Stomach (tissue), 8 donors: ENCODE measurements at regions not wholly inside any gene's neighbourhood (a gene's known extent, or its start where the extent isn't known, plus 50 kb on each side); places are given as distances from the start of the nearest gene placed in this dataset.

Experiments used
- DNase-seq, 2 donors: peaks; one replicate each; pipeline versions ENCODE4 v3.0.0 to v3.0.0-alpha.2; 2013 to 2019
- H3K27ac ChIP-seq, 5 donors: fragments of 200-600 bp in 4 of 5; sonication (generic) in 4 of 5; one replicate each; pipeline ENCODE4 v1.5.1; 2013 to 2019; ENCODE audit warnings: mild to moderate bottlenecking in 1 of 5, moderate library complexity in 1 of 5
- H3K27me3 ChIP-seq, 3 donors: fragments of 200-600 bp; sonication (generic); one replicate each; pipeline ENCODE4 v1.5.1; 2017 to 2019; ENCODE audit warnings: mixed run types in 1 of 3
- H3K36me3 ChIP-seq, 4 donors: fragments of 200-600 bp; sonication (generic); 1 replicate in 3 of 4; 2 replicates in 1 of 4; pipeline ENCODE4 v1.5.1; 2016 to 2019
- H3K4me1 ChIP-seq, 4 donors: fragments of 200-600 bp; sonication (generic); one replicate each; pipeline ENCODE4 v1.5.1; 2016 to 2019
- H3K4me3 ChIP-seq, 4 donors: fragments of 200-600 bp; sonication (generic) in 3 of 4; one replicate each; pipeline ENCODE4 v1.5.1; 2016 to 2019; ENCODE audit warnings: mild to moderate bottlenecking in 1 of 4
- H3K9me3 ChIP-seq, 4 donors: fragments of 200-600 bp; sonication (generic); one replicate each; pipeline ENCODE4 v1.5.1; 2016 to 2019
- CTCF ChIP-seq, 7 experiments: fragments of 450-650 bp in 4 of 7; fragments of 200-600 bp in 3 of 7; sonication (generic) in 3 of 7; IDR thresholded peaks; one replicate each; pipeline ENCODE4 v1.5.1; 2016 to 2019; ENCODE audit warnings: antibody characterized with exemption in 7 of 7, control low read depth in 2 of 7, mild to moderate bottlenecking in 1 of 7
- EP300 ChIP-seq: sonication (generic); formaldehyde crosslinking; IDR thresholded peaks from one replicate; pipeline ENCODE4 v1.6.1; 2017; ENCODE audit warnings: antibody characterized with exemption
- POLR2A ChIP-seq, 4 donors: fragments of 450-650 bp; IDR thresholded peaks; one replicate each; pipeline ENCODE4 v1.6.1; 2016; ENCODE audit warnings: antibody characterized with exemption in 4 of 4, control low read depth in 2 of 4, mild to moderate bottlenecking in 1 of 4, moderate library complexity in 1 of 4
- POLR2AphosphoS5 ChIP-seq, 3 donors: sonication (generic); formaldehyde crosslinking; IDR thresholded peaks; one replicate each; pipeline ENCODE4 v1.6.1; 2016; ENCODE audit warnings: antibody characterized with exemption in 3 of 3
- WGBS, 5 donors: extraction: QIAGEN DNeasy Blood & Tissue Kit in 3 of 5; methylation state at CpG; one replicate each; pipeline versions ENCODE4 v1.1.5 to v1.1.7; 2013 to 2018; 5-methylcytosine and 5-hydroxymethylcytosine counted together
- intact Hi-C: fragments of 100-400 bp; cut with DNase I; formaldehyde crosslinking; loops from one replicate; pipeline ENCODE4 v1.15.1; 2023; ENCODE audit warnings: low total_unique reads
- donor health status: healthy with polysubstance abuse.
- donor health status: Bipolar disorder and iron deficiency.
- donor health status: healthy.

- no peak for DNase-seq
- no peak for TF ChIP-seq POLR2A (IDR thresholded peaks at IDR 0.05)
- TF ChIP-seq CTCF (IDR thresholded peaks at IDR 0.05), result no peak
- TF ChIP-seq EP300, result no peak
- no peak for TF ChIP-seq POLR2AphosphoS5 (IDR thresholded peaks at IDR 0.05)
- no peak overlapping the region for H3K27ac ChIP-seq
- no peak overlapping the region for H3K4me3 ChIP-seq
- WGBS, 5 donors, result 44 to 86% (median 64%) methylated on average over 1 of the region's 1 CpG
- no peaks in the 10 kb centered on the region for H3K36me3 ChIP-seq
- H3K27me3 ChIP-seq, result no peaks in the 10 kb centered on the region
- intact Hi-C loops, result no loop called here
- no peaks in the 10 kb centered on the region for H3K4me1 ChIP-seq
- no peaks in the 10 kb centered on the region for H3K9me3 ChIP-seq
These were observed 117.7 kb upstream of the KLF8 start for GRCh38 chrX:56114437-56114787.

DNA sequence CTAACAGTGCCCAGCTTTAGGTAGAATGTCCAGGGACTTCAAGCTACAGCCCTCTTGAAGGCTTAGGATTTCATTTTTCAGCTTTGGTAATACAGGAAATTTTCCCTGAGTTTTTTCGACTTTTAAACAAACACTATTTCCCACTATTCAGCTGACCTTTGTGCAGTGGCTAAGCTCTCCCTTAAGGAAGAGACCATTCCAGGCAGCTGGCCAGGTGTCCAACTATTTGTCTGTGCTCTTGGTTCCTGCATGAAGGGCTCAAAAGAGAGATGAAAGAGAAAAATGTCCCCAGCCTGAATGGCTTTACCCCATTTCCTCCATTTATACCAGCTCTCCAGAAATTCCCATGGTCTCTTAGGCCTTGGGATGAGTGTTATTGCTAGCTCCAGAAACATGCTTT is 111.9 kb upstream of the KLF8 start:
- Histone ChIP-seq H3K9me3 (no peaks in the 10 kb centered on the region), H3K36me3 (no peaks in the 10 kb centered on the region), H3K27me3 (no peaks in the 10 kb centered on the region), H3K4me3 (no peak overlapping the region), H3K4me1 (no peaks in the 10 kb centered on the region), H3K27ac (no peak overlapping the region)
- no peak for DNase-seq
- intact Hi-C loops, result no loop called here
- WGBS, 5 donors, result 70 to 89% (median 83%) methylated on average over 1 of the region's 1 CpG
- no peak for TF ChIP-seq CTCF (IDR thresholded peaks at IDR 0.05)
- no peak for TF ChIP-seq POLR2A (IDR thresholded peaks at IDR 0.05)
- TF ChIP-seq EP300, result no peak
- TF ChIP-seq POLR2AphosphoS5 (IDR thresholded peaks at IDR 0.05), result no peak

DNA sequence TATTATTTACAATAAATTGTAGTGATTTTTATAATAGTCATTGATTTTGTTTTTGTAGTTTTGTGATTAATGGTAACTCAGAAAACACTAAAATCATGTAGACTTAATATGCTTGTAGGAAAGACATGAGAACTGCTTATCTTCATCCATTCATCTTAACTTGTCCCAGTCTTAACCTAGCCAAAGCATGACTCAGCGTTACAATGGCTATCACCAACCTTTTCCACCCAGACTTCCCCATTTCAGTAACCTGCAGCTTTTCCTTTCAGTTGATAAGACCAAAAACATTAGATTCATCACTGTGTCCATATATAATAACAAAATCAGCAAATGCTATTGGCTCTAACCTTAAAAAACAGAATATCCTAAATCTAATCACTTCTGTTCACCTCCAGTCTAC is 106.2 kb upstream of the KLF8 start:
- H3K4me1 ChIP-seq, result no peaks in the 10 kb centered on the region
- no peak for DNase-seq
- H3K9me3 ChIP-seq, result peaks cover 0 to 9% (median 0%) of the 10 kb centered on the region in 4 donors
- H3K4me3 ChIP-seq, result no peak overlapping the region
- H3K27ac ChIP-seq, result no peak overlapping the region
- H3K36me3 ChIP-seq, result no peaks in the 10 kb centered on the region
- TF ChIP-seq EP300, result no peak
- no peak for TF ChIP-seq CTCF (IDR thresholded peaks at IDR 0.05)
- no peak for TF ChIP-seq POLR2A (IDR thresholded peaks at IDR 0.05)
- TF ChIP-seq POLR2AphosphoS5 (IDR thresholded peaks at IDR 0.05), result no peak
- no peaks in the 10 kb centered on the region for H3K27me3 ChIP-seq
- WGBS, 5 donors, result 55 to 100% (median 76%) methylated on average over 1 of the region's 1 CpG
- intact Hi-C loops, result no loop called here

DNA sequence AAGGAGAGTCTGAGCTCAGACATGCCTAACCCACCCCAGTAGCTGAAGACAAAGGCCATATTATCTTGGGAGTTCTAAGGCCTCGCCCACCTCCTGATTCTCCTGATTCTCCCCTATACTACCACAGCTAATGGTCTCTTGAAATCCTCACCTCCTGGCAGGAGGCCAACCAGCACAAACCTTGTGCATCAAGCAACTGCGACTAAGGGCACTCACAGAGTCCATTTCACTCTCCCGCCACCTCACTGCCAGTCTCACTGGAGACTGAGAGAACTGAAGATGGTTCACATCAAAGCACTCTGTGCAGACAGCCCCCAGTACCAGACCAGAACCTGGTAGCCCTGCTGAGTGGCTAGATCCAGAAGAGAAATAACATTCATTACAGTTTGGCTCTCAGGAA is 102.1 kb upstream of the KLF8 start:
- Histone ChIP-seq H3K9me3 (peaks cover 0 to 19% (median 3%) of the 10 kb centered on the region in 4 donors), H3K27ac (no peak overlapping the region), H3K27me3 (no peaks in the 10 kb centered on the region), H3K4me3 (no peak overlapping the region), H3K4me1 (no peaks in the 10 kb centered on the region), H3K36me3 (no peaks in the 10 kb centered on the region)
- no peak for DNase-seq
- intact Hi-C loops, result no loop called here
- 70 to 94% (median 83%) methylated on average over 3 of the region's 3 CpGs for WGBS, 5 donors
- TF ChIP-seq POLR2A (IDR thresholded peaks at IDR 0.05) (no peak), POLR2AphosphoS5 (IDR thresholded peaks at IDR 0.05) (no peak), EP300 (no peak), CTCF (IDR thresholded peaks at IDR 0.05) (no peak)
